HEK293 (cell line): ENCODE measurements at regions not wholly inside any gene's neighbourhood (a gene's known extent, or its start where the extent isn't known, plus 50 kb on each side); places are given as distances from the start of the nearest gene placed in this dataset.

Source experiments
- CTCF ChIA-PET: fragments of 350-600 bp; formaldehyde crosslinking; extraction: SDS; loops from one replicate; lab custom pipeline; 2021; ENCODE audit warnings: antibody characterized with exemption; lab: Yijun Ruan, JAX
- POLR2A ChIA-PET: fragments of 300-600 bp; formaldehyde crosslinking; extraction: SDS; loops from one replicate; lab custom pipeline; 2020; ENCODE audit warnings: antibody characterized with exemption, inconsistent platforms; lab: Yijun Ruan, JAX
- H3K27ac ChIP-seq: fragments of 200-500 bp; sonication (Bioruptor generic); 2 replicates; pipeline ENCODE4 v1.5.1; 2014; ENCODE audit warnings: low read depth, low read length, control low read depth, inconsistent platforms; ENCODE audit errors: extremely low read depth
- H3K36me3 ChIP-seq, 2 experiments: fragments of 200-500 bp in 1 of 2; sonication (Bioruptor generic) in 1 of 2; 1 replicate in 1 of 2; 2 replicates in 1 of 2; pipeline ENCODE4 v1.5.1; 2014 to 2017; ENCODE audit warnings: inconsistent platforms in 2 of 2, low read length in 2 of 2; ENCODE audit not compliant: control insufficient read depth in 2 of 2, insufficient read depth in 1 of 2
- H3K4me1 ChIP-seq: fragments of 200-500 bp; sonication (Bioruptor generic); 2 replicates; pipeline ENCODE4 v1.5.1; 2014; ENCODE audit warnings: mild to moderate bottlenecking, low read length, inconsistent platforms; ENCODE audit not compliant: control insufficient read depth, insufficient read depth
- H3K4me3 ChIP-seq: 2 replicates; pipeline ENCODE4 v1.5.1; 2011; ENCODE audit warnings: low read depth, mild to moderate bottlenecking, control low read depth, low read length, moderate library complexity
- H3K9me3 ChIP-seq: fragments of 200-500 bp; sonication (Bioruptor generic); 2 replicates; pipeline ENCODE4 v1.5.1; 2014; ENCODE audit warnings: low read depth, low read length, inconsistent platforms; ENCODE audit not compliant: control insufficient read depth, insufficient read depth
- TCF7L2 ChIP-seq: IDR thresholded peaks from 2 replicates; pipeline ENCODE4 v1.6.1; 2011; ENCODE audit warnings: low read depth, mild to moderate bottlenecking, inconsistent platforms, low read length, moderate library complexity, borderline replicate concordance
- ZBTB8A ChIP-seq: fragments of 450-650 bp; formaldehyde crosslinking; IDR thresholded peaks from 2 replicates; pipeline ENCODE4 v1.5.1; 2016; ENCODE audit warnings: missing biosample characterization, missing genetic modification characterization
- ZNF133 ChIP-seq: fragments of 450-650 bp; formaldehyde crosslinking; IDR thresholded peaks from 2 replicates; pipeline ENCODE4 v1.5.1; 2016; ENCODE audit warnings: missing biosample characterization, missing genetic modification characterization
- ZNF157 ChIP-seq: fragments of 450-650 bp; formaldehyde crosslinking; IDR thresholded peaks from 2 replicates; pipeline ENCODE4 v1.5.1; 2016; ENCODE audit warnings: missing biosample characterization, missing genetic modification characterization
- ZNF280C ChIP-seq: fragments of 450-650 bp; formaldehyde crosslinking; IDR thresholded peaks from 2 replicates; pipeline ENCODE4 v1.5.1; 2016; ENCODE audit warnings: missing biosample characterization, missing genetic modification characterization
- ZNF341 ChIP-seq: fragments of 450-650 bp; formaldehyde crosslinking; IDR thresholded peaks from 2 replicates; pipeline ENCODE4; 2016; ENCODE audit warnings: low read depth, missing biosample characterization, missing genetic modification characterization
- ZNF394 ChIP-seq: fragments of 450-650 bp; formaldehyde crosslinking; IDR thresholded peaks from 2 replicates; pipeline ENCODE4 v1.5.1; 2016; ENCODE audit warnings: missing biosample characterization, missing genetic modification characterization, mild to moderate bottlenecking, moderate library complexity, borderline replicate concordance
- ZNF423 ChIP-seq: fragments of 450-650 bp; formaldehyde crosslinking; IDR thresholded peaks from 2 replicates; pipeline ENCODE4 v1.5.1; 2016; ENCODE audit warnings: missing biosample characterization, missing genetic modification characterization
- ZNF426 ChIP-seq: fragments of 450-650 bp; formaldehyde crosslinking; IDR thresholded peaks from 2 replicates; pipeline ENCODE4 v1.5.1; 2017; ENCODE audit warnings: missing biosample characterization, missing genetic modification characterization, mild to moderate bottlenecking, inconsistent platforms, moderate library complexity
- ZNF48 ChIP-seq: fragments of 450-650 bp; formaldehyde crosslinking; IDR thresholded peaks from 2 replicates; pipeline ENCODE4 v1.5.1; 2016; ENCODE audit warnings: missing biosample characterization, missing genetic modification characterization
- ZNF514 ChIP-seq: fragments of 450-650 bp; formaldehyde crosslinking; IDR thresholded peaks from 2 replicates; pipeline ENCODE4 v1.5.1; 2016; ENCODE audit warnings: missing biosample characterization, missing genetic modification characterization
- ZNF560 ChIP-seq: fragments of 450-650 bp; formaldehyde crosslinking; IDR thresholded peaks from 2 replicates; pipeline ENCODE4 v1.5.1; 2017; ENCODE audit warnings: missing biosample characterization, missing genetic modification characterization, borderline replicate concordance
- ZSCAN4 ChIP-seq: fragments of 450-650 bp; formaldehyde crosslinking; IDR thresholded peaks from 2 replicates; pipeline ENCODE4 v1.5.1; 2017; ENCODE audit warnings: missing biosample characterization, missing genetic modification characterization
- ZXDB ChIP-seq: fragments of 450-650 bp; formaldehyde crosslinking; IDR thresholded peaks from 2 replicates; pipeline ENCODE4 v1.5.1; 2016; ENCODE audit warnings: missing biosample characterization, missing genetic modification characterization
- TF ChIP-seq, protein P1 (sequence below): fragments of 450-650 bp; formaldehyde crosslinking; conservative IDR thresholded peaks from 2 replicates; pipeline ENCODE4 v1.5.1; 2016; ENCODE audit warnings: low read depth, missing biosample characterization, missing genetic modification characterization
- TF ChIP-seq, protein P2 (sequence below): fragments of 450-650 bp; formaldehyde crosslinking; IDR thresholded peaks from 2 replicates; pipeline ENCODE4 v1.5.1; 2016; ENCODE audit warnings: missing biosample characterization, missing genetic modification characterization
- TF ChIP-seq, protein P3 (sequence below): fragments of 450-650 bp; formaldehyde crosslinking; IDR thresholded peaks from 2 replicates; pipeline ENCODE4 v1.5.0; 2017; ENCODE audit warnings: missing biosample characterization, missing genetic modification characterization, borderline replicate concordance
- TF ChIP-seq, protein P4 (sequence below): fragments of 450-650 bp; formaldehyde crosslinking; IDR thresholded peaks from 2 replicates; pipeline ENCODE4 v1.5.1; 2017; ENCODE audit warnings: missing biosample characterization, missing genetic modification characterization

DNA sequence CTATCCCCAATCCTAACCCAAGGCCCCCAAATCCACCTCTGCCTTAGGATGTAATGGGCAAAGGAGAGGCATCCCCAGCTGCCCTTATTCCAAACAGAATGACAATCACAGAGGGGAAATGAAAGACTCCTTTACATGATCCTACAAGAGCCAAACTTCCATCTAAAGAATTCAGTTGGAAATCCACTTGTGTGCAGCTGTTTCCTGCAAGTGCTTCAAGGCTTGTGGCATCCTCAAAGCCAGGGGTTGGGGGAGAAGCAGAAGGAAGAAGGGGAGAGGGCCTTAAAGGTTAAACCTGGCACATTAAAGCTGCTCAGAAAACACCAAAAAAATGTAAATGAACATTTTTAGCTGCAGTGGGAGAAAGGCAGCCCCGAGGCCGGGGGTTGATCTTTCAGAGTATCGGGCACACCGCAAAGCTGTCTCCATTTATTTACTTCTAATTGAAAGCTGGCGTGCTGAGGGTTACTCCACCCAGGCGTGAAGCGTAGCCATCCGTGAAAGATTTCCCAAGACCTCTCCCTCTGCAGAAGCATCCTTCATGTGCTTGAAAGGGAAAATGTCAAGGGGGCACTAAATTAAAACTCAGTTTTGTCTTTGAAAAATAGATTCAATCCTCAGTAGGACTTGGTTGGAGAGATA lies 217.8 kb downstream of the SHQ1 start (continued):
- TF ChIP-seq ZNF157 (tag by site-specific recombination) = no peak
- TF ChIP-seq ZNF514 = no peak
- no peak for TF ChIP-seq ZNF560 (tag by site-specific recombination)
- TF ChIP-seq ZNF280C = no peak

DNA sequence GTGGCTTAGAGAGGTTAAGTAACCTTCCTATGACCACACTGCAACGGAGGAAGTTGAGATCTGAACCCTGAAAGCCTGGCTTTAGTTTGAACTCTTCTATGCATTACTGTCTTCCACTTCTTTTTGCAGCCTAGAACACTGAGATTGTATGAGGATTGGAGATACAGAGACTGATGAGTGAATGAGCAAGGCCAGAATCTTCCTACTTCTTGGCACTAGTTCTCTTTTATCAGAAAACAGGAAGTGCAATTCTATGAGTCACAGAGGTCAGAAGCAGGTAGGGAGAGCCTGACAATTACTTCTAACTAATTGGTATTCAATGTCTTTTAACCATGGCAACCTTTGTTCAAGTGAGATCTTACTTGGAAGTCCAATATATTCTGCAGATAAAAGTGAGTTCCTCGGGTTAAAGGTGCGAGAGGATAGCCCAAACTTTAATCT lies 219.0 kb downstream of the SHQ1 start:
- no peak overlapping the region for H3K27ac ChIP-seq
- CTCF ChIA-PET = no interaction called here
- H3K36me3 ChIP-seq = no peaks in the 10 kb centered on the region
- H3K4me3 ChIP-seq = no peak overlapping the region
- POLR2A ChIA-PET = no interaction called here
- TF ChIP-seq ZNF48 (tag by site-specific recombination) (no peak), ZNF133 (no peak), ZNF394 (no peak), ZNF423 (tag by site-specific recombination) (no peak), ZNF157 (tag by site-specific recombination) (no peak), ZSCAN4 (tag by site-specific recombination) (no peak), ZNF341 (tag by site-specific recombination) (no peak), ZXDB (tag by site-specific recombination) (no peak), TCF7L2 (no peak), ZBTB8A (tag by site-specific recombination) (no peak), ZNF426 (tag by site-specific recombination) (no peak)
- TF ChIP-seq, protein P1, sequence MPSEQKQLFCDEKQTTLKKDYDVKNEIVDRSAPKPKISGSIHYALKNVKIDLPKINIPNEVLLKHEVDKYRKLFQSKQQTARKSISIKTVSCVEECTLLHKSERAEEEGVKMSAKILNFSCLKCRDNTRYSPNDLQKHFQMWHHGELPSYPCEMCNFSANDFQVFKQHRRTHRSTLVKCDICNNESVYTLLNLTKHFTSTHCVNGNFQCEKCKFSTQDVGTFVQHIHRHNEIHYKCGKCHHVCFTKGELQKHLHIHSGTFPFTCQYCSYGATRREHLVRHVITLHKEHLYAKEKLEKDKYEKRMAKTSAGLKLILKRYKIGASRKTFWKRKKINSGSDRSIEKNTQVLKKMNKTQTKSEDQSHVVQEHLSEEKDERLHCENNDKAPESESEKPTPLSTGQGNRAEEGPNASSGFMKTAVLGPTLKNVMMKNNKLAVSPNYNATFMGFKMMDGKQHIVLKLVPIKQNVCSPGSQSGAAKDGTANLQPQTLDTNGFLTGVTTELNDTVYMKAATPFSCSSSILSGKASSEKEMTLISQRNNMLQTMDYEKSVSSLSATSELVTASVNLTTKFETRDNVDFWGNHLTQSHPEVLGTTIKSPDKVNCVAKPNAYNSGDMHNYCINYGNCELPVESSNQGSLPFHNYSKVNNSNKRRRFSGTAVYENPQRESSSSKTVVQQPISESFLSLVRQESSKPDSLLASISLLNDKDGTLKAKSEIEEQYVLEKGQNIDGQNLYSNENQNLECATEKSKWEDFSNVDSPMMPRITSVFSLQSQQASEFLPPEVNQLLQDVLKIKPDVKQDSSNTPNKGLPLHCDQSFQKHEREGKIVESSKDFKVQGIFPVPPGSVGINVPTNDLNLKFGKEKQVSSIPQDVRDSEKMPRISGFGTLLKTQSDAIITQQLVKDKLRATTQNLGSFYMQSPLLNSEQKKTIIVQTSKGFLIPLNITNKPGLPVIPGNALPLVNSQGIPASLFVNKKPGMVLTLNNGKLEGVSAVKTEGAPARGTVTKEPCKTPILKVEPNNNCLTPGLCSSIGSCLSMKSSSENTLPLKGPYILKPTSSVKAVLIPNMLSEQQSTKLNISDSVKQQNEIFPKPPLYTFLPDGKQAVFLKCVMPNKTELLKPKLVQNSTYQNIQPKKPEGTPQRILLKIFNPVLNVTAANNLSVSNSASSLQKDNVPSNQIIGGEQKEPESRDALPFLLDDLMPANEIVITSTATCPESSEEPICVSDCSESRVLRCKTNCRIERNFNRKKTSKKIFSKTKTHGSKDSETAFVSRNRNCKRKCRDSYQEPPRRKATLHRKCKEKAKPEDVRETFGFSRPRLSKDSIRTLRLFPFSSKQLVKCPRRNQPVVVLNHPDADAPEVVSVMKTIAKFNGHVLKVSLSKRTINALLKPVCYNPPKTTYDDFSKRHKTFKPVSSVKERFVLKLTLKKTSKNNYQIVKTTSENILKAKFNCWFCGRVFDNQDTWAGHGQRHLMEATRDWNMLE (tag by site-specific recombination) = no peak
- TF ChIP-seq, protein P2, sequence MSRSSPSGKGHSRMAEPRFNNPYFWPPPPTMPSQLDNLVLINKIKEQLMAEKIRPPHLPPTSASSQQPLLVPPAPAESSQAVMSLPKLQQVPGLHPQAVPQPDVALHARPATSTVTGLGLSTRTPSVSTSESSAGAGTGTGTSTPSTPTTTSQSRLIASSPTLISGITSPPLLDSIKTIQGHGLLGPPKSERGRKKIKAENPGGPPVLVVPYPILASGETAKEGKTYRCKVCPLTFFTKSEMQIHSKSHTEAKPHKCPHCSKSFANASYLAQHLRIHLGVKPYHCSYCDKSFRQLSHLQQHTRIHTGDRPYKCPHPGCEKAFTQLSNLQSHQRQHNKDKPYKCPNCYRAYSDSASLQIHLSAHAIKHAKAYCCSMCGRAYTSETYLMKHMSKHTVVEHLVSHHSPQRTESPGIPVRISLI (tag by site-specific recombination) = no peak
- TF ChIP-seq, protein P3, sequence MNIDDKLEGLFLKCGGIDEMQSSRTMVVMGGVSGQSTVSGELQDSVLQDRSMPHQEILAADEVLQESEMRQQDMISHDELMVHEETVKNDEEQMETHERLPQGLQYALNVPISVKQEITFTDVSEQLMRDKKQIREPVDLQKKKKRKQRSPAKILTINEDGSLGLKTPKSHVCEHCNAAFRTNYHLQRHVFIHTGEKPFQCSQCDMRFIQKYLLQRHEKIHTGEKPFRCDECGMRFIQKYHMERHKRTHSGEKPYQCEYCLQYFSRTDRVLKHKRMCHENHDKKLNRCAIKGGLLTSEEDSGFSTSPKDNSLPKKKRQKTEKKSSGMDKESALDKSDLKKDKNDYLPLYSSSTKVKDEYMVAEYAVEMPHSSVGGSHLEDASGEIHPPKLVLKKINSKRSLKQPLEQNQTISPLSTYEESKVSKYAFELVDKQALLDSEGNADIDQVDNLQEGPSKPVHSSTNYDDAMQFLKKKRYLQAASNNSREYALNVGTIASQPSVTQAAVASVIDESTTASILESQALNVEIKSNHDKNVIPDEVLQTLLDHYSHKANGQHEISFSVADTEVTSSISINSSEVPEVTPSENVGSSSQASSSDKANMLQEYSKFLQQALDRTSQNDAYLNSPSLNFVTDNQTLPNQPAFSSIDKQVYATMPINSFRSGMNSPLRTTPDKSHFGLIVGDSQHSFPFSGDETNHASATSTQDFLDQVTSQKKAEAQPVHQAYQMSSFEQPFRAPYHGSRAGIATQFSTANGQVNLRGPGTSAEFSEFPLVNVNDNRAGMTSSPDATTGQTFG (tag by site-specific recombination) = no peak
- TF ChIP-seq, protein P4, sequence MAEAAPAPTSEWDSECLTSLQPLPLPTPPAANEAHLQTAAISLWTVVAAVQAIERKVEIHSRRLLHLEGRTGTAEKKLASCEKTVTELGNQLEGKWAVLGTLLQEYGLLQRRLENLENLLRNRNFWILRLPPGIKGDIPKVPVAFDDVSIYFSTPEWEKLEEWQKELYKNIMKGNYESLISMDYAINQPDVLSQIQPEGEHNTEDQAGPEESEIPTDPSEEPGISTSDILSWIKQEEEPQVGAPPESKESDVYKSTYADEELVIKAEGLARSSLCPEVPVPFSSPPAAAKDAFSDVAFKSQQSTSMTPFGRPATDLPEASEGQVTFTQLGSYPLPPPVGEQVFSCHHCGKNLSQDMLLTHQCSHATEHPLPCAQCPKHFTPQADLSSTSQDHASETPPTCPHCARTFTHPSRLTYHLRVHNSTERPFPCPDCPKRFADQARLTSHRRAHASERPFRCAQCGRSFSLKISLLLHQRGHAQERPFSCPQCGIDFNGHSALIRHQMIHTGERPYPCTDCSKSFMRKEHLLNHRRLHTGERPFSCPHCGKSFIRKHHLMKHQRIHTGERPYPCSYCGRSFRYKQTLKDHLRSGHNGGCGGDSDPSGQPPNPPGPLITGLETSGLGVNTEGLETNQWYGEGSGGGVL (tag by site-specific recombination) = no peak
- TF ChIP-seq, all 188 proteins: peak for 0
- no peaks in the 10 kb centered on the region for H3K4me1 ChIP-seq
- H3K9me3 ChIP-seq = no peaks in the 10 kb centered on the region
